22Rv1 (cell line): ENCODE measurements at regions not wholly inside any gene's neighbourhood (a gene's known extent, or its start where the extent isn't known, plus 50 kb on each side); places are given as distances from the start of the nearest gene placed in this dataset.
"Not testable (repeated sequence)": the region's sequence is repeated elsewhere in the genome, so short reads cannot be mapped to it uniquely, and the experiment has no call there.

Experiments used
- CTCF ChIP-seq: fragments of 450-650 bp; IDR thresholded peaks from 2 replicates; pipeline ENCODE4 v1.5.1; 2017; ENCODE audit warnings: mild to moderate bottlenecking
- ZFX ChIP-seq: fragments of 450-650 bp; IDR thresholded peaks from 2 replicates; pipeline ENCODE4 v1.6.1; 2017; ENCODE audit warnings: antibody characterized with exemption, borderline replicate concordance

DNA sequence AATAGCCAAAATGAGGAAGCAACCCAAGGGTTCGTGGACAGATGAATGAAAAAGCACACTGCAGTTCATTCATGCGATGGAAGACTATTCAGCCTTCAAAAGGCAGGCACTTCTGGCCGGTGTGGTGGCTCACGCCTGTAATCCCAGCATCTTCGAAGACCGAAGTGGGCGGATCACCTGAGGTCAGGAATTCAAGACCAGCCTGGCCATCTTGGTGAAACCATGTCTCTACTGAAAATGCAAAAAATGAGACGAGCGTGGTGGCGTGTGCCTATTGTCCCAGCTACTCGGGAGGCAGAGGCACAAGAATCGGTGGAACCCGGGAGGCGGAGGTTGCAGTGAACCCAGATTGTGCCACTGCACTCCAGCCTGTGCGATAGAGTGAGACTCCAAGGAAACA is 114.1 kb upstream of the HMX1 start:
- TF ChIP-seq CTCF, ZFX: not testable (repeated sequence)
